ENCODE measurements at regions not wholly inside any gene's neighbourhood (a gene's known extent, or its start where the extent isn't known, plus 50 kb on each side); places are given as distances from the start of the nearest gene placed in this dataset.
A peak's percentile ranks its signal among the peaks of the same experiment; 100 is the strongest.

DNA sequence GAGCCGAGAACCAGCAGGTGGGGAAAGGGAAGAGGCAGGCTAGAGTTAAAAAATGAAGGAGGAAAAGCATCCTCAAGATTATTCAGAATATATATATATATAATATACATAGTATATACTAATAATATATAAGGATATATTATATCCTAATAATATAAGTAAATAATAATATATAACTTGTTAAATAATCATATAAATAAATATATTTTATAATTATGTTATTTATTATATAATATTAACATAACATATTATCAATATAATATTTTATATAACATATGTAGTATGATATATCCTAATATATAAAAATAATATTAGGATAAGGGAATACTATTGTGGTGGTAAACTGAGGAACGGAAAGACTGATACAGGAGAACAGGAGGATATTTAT is 171.8 kb downstream of the TRIM27 start:
- TF ChIP-seq, protein P1, sequence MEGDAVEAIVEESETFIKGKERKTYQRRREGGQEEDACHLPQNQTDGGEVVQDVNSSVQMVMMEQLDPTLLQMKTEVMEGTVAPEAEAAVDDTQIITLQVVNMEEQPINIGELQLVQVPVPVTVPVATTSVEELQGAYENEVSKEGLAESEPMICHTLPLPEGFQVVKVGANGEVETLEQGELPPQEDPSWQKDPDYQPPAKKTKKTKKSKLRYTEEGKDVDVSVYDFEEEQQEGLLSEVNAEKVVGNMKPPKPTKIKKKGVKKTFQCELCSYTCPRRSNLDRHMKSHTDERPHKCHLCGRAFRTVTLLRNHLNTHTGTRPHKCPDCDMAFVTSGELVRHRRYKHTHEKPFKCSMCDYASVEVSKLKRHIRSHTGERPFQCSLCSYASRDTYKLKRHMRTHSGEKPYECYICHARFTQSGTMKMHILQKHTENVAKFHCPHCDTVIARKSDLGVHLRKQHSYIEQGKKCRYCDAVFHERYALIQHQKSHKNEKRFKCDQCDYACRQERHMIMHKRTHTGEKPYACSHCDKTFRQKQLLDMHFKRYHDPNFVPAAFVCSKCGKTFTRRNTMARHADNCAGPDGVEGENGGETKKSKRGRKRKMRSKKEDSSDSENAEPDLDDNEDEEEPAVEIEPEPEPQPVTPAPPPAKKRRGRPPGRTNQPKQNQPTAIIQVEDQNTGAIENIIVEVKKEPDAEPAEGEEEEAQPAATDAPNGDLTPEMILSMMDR (IDR thresholded peaks at IDR 0.05; ENCODE audit: control insufficient read depth, extremely low read depth, insufficient read depth) = no peak
- H3K4me3 ChIP-seq (ENCODE audit: low read depth, low read length) = no peak overlapping the region
- no peak for DNase-seq (ENCODE audit: low read depth)

DNA sequence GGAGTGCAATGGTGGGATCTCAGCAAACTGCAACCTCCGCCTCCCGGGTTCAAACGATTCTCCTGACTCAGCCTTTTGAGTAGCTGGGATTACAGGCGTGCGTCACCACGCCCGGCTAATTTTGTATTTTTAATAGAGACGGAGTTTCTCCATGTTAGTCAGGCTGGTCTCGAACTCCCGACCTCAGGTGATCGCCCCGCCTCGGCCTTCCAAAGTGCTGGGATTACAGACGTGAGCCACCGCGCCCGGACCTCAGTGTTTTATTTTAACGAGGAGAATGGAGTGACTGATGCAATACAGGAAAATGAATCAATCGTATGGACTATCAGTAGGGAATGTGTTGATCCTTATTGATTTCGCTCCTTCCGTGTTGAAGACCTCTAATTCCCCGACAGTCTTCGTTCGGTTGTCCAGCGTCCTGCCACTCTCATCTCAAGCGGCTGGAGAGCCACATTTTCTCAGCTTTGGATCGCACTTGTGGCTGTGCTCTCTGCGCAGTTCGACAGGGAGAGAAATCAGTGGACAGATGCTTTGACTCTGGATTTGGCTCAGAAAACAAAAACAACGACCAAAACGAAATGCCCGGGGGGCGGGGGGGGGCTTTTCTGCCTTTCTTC is 166.2 kb downstream of the TRIM27 start:
- H3K4me3 ChIP-seq (ENCODE audit: low read depth, low read length) = peak overlapping the region; percentile 44
- TF ChIP-seq, protein P1 (IDR thresholded peaks at IDR 0.05; ENCODE audit: control insufficient read depth, extremely low read depth, insufficient read depth) = no peak
- DNase-seq (ENCODE audit: low read depth) = no peak

DNA sequence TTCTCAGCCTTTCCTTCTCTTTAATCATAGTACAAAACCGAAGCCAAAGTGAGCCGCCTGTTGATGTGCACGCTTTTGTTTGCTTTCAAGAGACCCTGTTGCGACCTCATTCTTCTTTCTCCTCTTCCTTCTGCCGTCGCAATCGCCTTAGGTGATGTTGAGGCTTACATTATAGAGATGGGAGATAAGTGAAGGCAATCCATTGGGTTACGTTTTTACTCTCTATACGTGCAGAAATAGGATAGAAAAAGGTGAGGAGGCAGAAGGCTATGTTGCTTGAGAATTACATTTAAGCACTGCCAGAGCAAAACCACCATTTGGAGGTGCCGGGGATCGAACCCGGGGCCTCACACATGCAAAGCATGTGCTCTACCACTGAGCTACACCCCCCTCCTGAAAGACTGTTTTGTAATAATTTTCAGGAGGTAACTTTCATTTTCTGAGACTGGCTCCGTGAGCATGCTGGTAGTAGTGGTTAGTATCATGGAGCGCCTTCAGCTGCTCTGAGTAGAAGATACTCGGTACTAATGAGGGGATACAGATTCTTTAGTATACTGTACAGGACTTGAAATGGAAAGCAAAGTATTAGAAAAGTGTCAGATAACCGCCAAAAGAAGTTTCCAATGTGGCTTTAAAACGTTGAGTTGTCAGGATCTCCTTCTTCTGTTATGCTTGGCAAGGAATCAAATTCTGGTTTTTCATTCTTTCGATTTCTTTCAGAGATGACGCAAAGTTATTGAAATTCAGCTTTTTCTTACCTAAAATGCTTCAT is 165.6 kb downstream of the TRIM27 start:
- no peak for DNase-seq (ENCODE audit: low read depth)
- TF ChIP-seq, protein P1 (IDR thresholded peaks at IDR 0.05; ENCODE audit: control insufficient read depth, extremely low read depth, insufficient read depth) = no peak
- peak overlapping the region; percentile 44 for H3K4me3 ChIP-seq (ENCODE audit: low read depth, low read length)

DNA sequence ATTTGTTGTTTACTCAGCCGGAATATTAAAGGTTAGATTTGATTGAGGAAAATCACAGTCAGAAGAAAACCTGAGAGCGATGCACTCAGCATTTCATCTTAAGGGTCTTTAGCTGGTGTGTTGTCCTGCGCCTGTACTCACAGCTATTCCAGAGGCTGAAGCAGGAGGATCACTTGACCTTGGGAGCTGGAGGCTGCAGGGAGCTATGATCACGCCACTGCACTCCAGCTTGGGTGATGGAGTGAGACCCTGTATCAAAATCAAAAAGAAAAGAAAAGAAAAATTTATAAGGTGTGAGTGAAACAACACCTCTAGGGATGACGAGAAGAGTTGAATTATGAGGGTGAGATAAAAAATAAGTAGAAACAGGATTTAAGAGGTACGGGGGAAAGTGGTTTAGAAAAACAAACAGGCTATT is 165.0 kb downstream of the TRIM27 start:
- TF ChIP-seq, protein P1 (IDR thresholded peaks at IDR 0.05; ENCODE audit: control insufficient read depth, extremely low read depth, insufficient read depth) = no peak
- DNase-seq (ENCODE audit: low read depth) = no peak

DNA sequence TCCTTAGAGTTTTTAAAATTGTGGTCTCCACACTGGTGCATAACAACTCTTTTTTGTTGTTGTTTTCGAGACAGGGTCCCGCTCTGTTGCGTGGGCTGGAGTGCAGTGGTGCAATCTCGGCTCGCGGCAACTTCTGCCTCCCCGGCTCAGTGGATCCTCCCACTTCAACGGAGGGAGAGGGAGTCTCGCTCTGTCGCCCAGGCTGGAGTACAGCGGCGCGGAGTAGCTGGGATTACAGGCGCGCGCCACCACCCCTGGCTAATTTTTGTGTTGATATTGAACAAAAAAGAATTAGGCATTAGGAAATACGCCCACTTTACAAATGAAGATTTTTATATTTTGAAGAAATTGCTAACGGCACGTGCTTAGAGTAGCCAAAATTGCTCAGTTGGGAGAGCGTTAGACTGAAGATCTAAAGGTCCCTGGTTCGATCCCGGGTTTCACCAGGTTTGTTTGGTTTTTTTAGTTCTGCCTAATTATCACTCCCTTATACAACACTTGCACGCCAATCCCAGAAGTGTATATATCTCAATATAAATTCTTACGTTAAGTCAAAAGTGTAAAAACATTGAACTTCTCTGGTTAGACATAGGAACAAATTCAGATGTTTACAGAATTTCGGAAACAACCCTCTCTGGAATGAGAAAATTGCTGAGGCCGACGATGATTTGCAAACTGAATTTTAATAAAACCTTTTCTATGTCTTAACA is 159.6 kb downstream of the TRIM27 start:
- no peak for DNase-seq (ENCODE audit: low read depth)
- no peak overlapping the region for H3K4me3 ChIP-seq (ENCODE audit: low read depth, low read length)
- TF ChIP-seq, protein P1 (IDR thresholded peaks at IDR 0.05; ENCODE audit: control insufficient read depth, extremely low read depth, insufficient read depth) = no peak

More for the DNA sequence above, 165.0 kb downstream of the TRIM27 start:
- peak overlapping the region; percentile 44 for H3K4me3 ChIP-seq (ENCODE audit: low read depth, low read length)

DNA sequence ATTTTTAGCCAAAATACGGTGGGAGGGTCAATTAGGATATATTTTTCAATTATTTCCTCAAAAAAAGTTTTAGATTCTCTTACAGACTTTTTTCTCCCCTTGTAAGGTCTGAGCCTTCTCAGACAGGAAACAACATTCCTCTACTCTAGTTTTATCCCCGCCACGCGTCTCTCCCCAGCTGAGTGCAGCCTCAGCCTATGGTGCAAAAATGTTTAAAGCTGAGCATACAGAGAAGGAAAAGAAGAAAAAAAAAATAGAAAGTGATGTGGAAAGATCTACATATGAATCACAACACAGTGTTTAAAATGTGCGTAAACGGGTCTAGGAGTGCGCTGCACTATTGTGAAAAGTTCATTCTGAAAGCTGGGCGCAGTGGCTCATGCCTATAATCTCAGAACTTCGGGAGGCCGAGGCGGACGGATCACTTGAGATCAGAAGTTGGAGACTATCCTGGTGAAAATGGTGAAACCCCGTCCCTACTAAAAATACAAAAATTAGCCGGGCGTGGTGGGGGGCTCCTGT is 159.0 kb downstream of the TRIM27 start:
- TF ChIP-seq, protein P1 (IDR thresholded peaks at IDR 0.05; ENCODE audit: control insufficient read depth, extremely low read depth, insufficient read depth) = no peak
- no peak for DNase-seq (ENCODE audit: low read depth)
- peak overlapping the region; percentile 48 for H3K4me3 ChIP-seq (ENCODE audit: low read depth, low read length)
